Sigmoid colon (tissue), 4 donors: ENCODE measurements at regions not wholly inside any gene's neighbourhood (a gene's known extent, or its start where the extent isn't known, plus 50 kb on each side); places are given as distances from the start of the nearest gene placed in this dataset.

Experiments
- CTCF ChIP-seq, 4 experiments: fragments of 450-650 bp in 3 of 4; fragments of 200-600 bp in 1 of 4; IDR thresholded peaks; one replicate each; pipeline ENCODE4 v1.5.1; 2016 to 2019; ENCODE audit warnings: antibody characterized with exemption in 4 of 4, mild to moderate bottlenecking in 3 of 4, moderate library complexity in 2 of 4
- EP300 ChIP-seq, 4 donors: sonication (generic); formaldehyde crosslinking; IDR thresholded peaks; one replicate each; pipeline ENCODE4 v1.6.1; 2017; ENCODE audit warnings: antibody characterized with exemption in 4 of 4
- POLR2A ChIP-seq, 2 donors: fragments of 450-650 bp; IDR thresholded peaks; one replicate each; pipeline ENCODE4 v1.6.1; 2016; ENCODE audit warnings: antibody characterized with exemption in 2 of 2, mild to moderate bottlenecking in 2 of 2, moderate library complexity in 2 of 2
- POLR2AphosphoS5 ChIP-seq, 4 donors: sonication (generic); formaldehyde crosslinking; IDR thresholded peaks; one replicate each; pipeline ENCODE4 v1.6.1; 2017; ENCODE audit warnings: antibody characterized with exemption in 4 of 4

GRCh38 chr12:58819345-58819744 is 101.0 kb downstream of the LRIG3 start:
- no peak for TF ChIP-seq CTCF (IDR thresholded peaks at IDR 0.05)
- TF ChIP-seq EP300 (IDR thresholded peaks at IDR 0.05) = no peak
- no peak for TF ChIP-seq POLR2A (IDR thresholded peaks at IDR 0.05)
- TF ChIP-seq POLR2AphosphoS5 (IDR thresholded peaks at IDR 0.05) = no peak
